Spleen (tissue), 7 donors: ENCODE measurements at regions not wholly inside any gene's neighbourhood (a gene's known extent, or its start where the extent isn't known, plus 50 kb on each side); places are given as distances from the start of the nearest gene placed in this dataset.

ENCODE experiments used
- CTCF ChIP-seq, 11 experiments: fragments of 200-600 bp in 7 of 11; fragments of 450-650 bp in 4 of 11; sonication (generic) in 4 of 11; IDR thresholded peaks in 8 of 11; conservative IDR thresholded peaks in 3 of 11; 1 replicate in 7 of 11; 2 replicates in 4 of 11; pipeline versions ENCODE4 v1.4.0 to v1.8.0; 2016 to 2021; ENCODE audit warnings: antibody characterized with exemption in 11 of 11, inconsistent platforms in 4 of 11, mild to moderate bottlenecking in 1 of 11
- POLR2AphosphoS5 ChIP-seq, 3 donors: sonication (generic); formaldehyde crosslinking; IDR thresholded peaks; one replicate each; pipeline ENCODE4 v1.5.1; 2017; ENCODE audit warnings: antibody characterized with exemption in 3 of 3
- donor health status: DM: no; HTN: no; CAD: no; lungs with moderate emphysema.
- donor health status: DM: no; HTN: no; CAD: no.
- donor health status: DM: no; HTN: no; CAD: no.

GRCh38 chr9:81293651-81294050 is 395.7 kb downstream of the TLE1 start:
- TF ChIP-seq CTCF (IDR thresholded peaks at IDR 0.05 in 8 of 11, conservative IDR thresholded peaks at IDR 0.05 in 3 of 11) (no peak), POLR2AphosphoS5 (IDR thresholded peaks at IDR 0.05) (no peak)
